Neural progenitor cell (in vitro differentiated cells): ENCODE measurements at regions not wholly inside any gene's neighbourhood (a gene's known extent, or its start where the extent isn't known, plus 50 kb on each side); places are given as distances from the start of the nearest gene placed in this dataset.

Experiments used
- DNase-seq: peaks from one replicate; pipeline ENCODE4 v3.0.0-alpha.2; 2016; ENCODE audit warnings: low spot score
- H2AFZ ChIP-seq: fragments of 200-600 bp; sonication (generic); replicated peaks from 2 replicates; pipeline ENCODE4 v1.6.1; 2016; ENCODE audit warnings: antibody characterized with exemption
- H3F3A ChIP-seq: fragments of 200-600 bp; sonication (generic); 2 replicates; pipeline ENCODE4 v1.6.1; 2016; ENCODE audit warnings: antibody characterized with exemption, low read depth
- H3K27ac ChIP-seq: fragments of 200-600 bp; sonication (generic); 2 replicates; pipeline ENCODE4 v1.5.1; 2016; ENCODE audit warnings: mild to moderate bottlenecking
- H3K27me3 ChIP-seq: fragments of 200-600 bp; sonication (generic); 2 replicates; pipeline ENCODE4 v1.6.1; 2016; ENCODE audit warnings: mild to moderate bottlenecking, moderate library complexity
- H3K36me3 ChIP-seq: fragments of 200-600 bp; sonication (generic); 2 replicates; pipeline ENCODE4 v1.5.1; 2016
- H3K4me1 ChIP-seq: fragments of 200-600 bp; sonication (generic); 2 replicates; pipeline ENCODE4 v1.6.1; 2016; ENCODE audit warnings: mixed run types
- H3K4me2 ChIP-seq: fragments of 200-600 bp; sonication (generic); 2 replicates; pipeline ENCODE4 v1.6.1; 2016
- H3K4me3 ChIP-seq: fragments of 200-600 bp; sonication (generic); 2 replicates; pipeline ENCODE4 v1.5.1; 2016
- H3K79me2 ChIP-seq: fragments of 200-600 bp; sonication (generic); 2 replicates; pipeline ENCODE4 v1.6.1; 2016; ENCODE audit warnings: low read depth
- H3K9ac ChIP-seq: fragments of 200-600 bp; sonication (generic); 2 replicates; pipeline ENCODE4 v1.6.1; 2016
- H3K9me3 ChIP-seq: fragments of 200-600 bp; sonication (generic); 2 replicates; pipeline ENCODE4 v1.5.1; 2016; ENCODE audit warnings: low read depth
- H4K20me1 ChIP-seq: fragments of 200-600 bp; sonication (generic); 2 replicates; pipeline ENCODE4 v1.6.1; 2016; ENCODE audit warnings: low read depth
- H3K27ac Mint-ChIP-seq: 3 replicates; pipeline ENCODE4 v1.8.0; 2021; ENCODE audit warnings: mixed read lengths
- H3K27me3 Mint-ChIP-seq: 2 replicates; pipeline ENCODE4 v1.8.0; 2022; ENCODE audit warnings: low read depth, mild to moderate bottlenecking, inconsistent platforms, moderate library complexity, mixed read lengths; ENCODE audit not compliant: insufficient read depth
- H3K36me3 Mint-ChIP-seq: 3 replicates; pipeline ENCODE4 v1.8.0; 2021; ENCODE audit warnings: mixed read lengths
- H3K4me1 Mint-ChIP-seq: 3 replicates; pipeline ENCODE4 v1.8.0; 2021; ENCODE audit warnings: mixed read lengths
- H3K4me3 Mint-ChIP-seq: 3 replicates; pipeline ENCODE4 v1.8.0; 2021; ENCODE audit warnings: mild to moderate bottlenecking, moderate library complexity, mixed read lengths
- H3K9me3 Mint-ChIP-seq: 3 replicates; pipeline ENCODE4 v1.8.0; 2020; ENCODE audit warnings: mixed read lengths
- CTCF ChIP-seq: fragments of 200-600 bp; sonication (generic); IDR thresholded peaks from 2 replicates; pipeline ENCODE4 v1.5.1; 2017; ENCODE audit warnings: antibody characterized with exemption, mild to moderate bottlenecking
- EZH2 ChIP-seq: fragments of 200-600 bp; sonication (generic); IDR thresholded peaks from 2 replicates; pipeline ENCODE4 v1.6.1; 2017; ENCODE audit warnings: antibody characterized with exemption, mild to moderate bottlenecking, moderate library complexity
- EZH2phosphoT487 ChIP-seq: fragments of 200-600 bp; sonication (generic); IDR thresholded peaks from 2 replicates; pipeline ENCODE4 v1.6.1; 2017; ENCODE audit warnings: antibody characterized with exemption

GRCh38 chr2:198356157-198356556, 551.8 kb downstream of the PLCL1 start:
- Histone ChIP-seq H3K4me3 (no peak overlapping the region), H3K9ac (no peak overlapping the region), H3K9me3 (no peaks in the 10 kb centered on the region), H3K27me3 (no peaks in the 10 kb centered on the region), H3F3A (no peaks in the 10 kb centered on the region), H3K4me1 (no peaks in the 10 kb centered on the region), H3K4me2 (no peak overlapping the region), H3K36me3 (no peaks in the 10 kb centered on the region), H3K27ac (no peak overlapping the region), H4K20me1 (no peaks in the 10 kb centered on the region), H2AFZ (no peak overlapping the region), H3K79me2 (no peaks in the 10 kb centered on the region)
- DNase-seq = no peak
- H3K27me3 Mint-ChIP-seq = no peaks in the 10 kb centered on the region
- no peaks in the 10 kb centered on the region for H3K9me3 Mint-ChIP-seq
- no peak overlapping the region for H3K4me3 Mint-ChIP-seq
- H3K36me3 Mint-ChIP-seq = no peaks in the 10 kb centered on the region
- no peaks in the 10 kb centered on the region for H3K4me1 Mint-ChIP-seq
- TF ChIP-seq CTCF (no peak), EZH2phosphoT487 (no peak), EZH2 (no peak)
- H3K27ac Mint-ChIP-seq = no peak overlapping the region

GRCh38 chr2:198351647-198352046, 547.3 kb downstream of the PLCL1 start:
- Mint-ChIP-seq H3K9me3 (no peaks in the 10 kb centered on the region), H3K27ac (no peak overlapping the region), H3K27me3 (peaks cover 2% of the 10 kb centered on the region), H3K4me3 (no peak overlapping the region), H3K4me1 (no peaks in the 10 kb centered on the region), H3K36me3 (no peaks in the 10 kb centered on the region)
- H3K27me3 ChIP-seq = no peaks in the 10 kb centered on the region
- H3K36me3 ChIP-seq = no peaks in the 10 kb centered on the region
- H3K4me1 ChIP-seq = no peaks in the 10 kb centered on the region
- H3F3A ChIP-seq = no peaks in the 10 kb centered on the region
- no peak overlapping the region for H3K4me2 ChIP-seq
- H2AFZ ChIP-seq = no peak overlapping the region
- no peak overlapping the region for H3K4me3 ChIP-seq
- H3K79me2 ChIP-seq = no peaks in the 10 kb centered on the region
- H3K27ac ChIP-seq = no peak overlapping the region
- TF ChIP-seq CTCF = no peak
- no peak for TF ChIP-seq EZH2phosphoT487
- no peak for TF ChIP-seq EZH2
- no peak for DNase-seq
- no peaks in the 10 kb centered on the region for H3K9me3 ChIP-seq
- no peak overlapping the region for H3K9ac ChIP-seq
- no peaks in the 10 kb centered on the region for H4K20me1 ChIP-seq

GRCh38 chr2:198347946-198348345, 543.6 kb downstream of the PLCL1 start:
- no peak overlapping the region for H3K4me3 ChIP-seq
- H3K27ac Mint-ChIP-seq = no peak overlapping the region
- TF ChIP-seq EZH2 (no peak), CTCF (no peak), EZH2phosphoT487 (no peak)
- no peak for DNase-seq
- H3F3A ChIP-seq = no peaks in the 10 kb centered on the region
- H3K4me3 Mint-ChIP-seq = no peak overlapping the region
- H3K9me3 Mint-ChIP-seq = no peaks in the 10 kb centered on the region
- H3K4me1 Mint-ChIP-seq = no peaks in the 10 kb centered on the region
- H3K9me3 ChIP-seq = no peaks in the 10 kb centered on the region
- H3K27ac ChIP-seq = no peak overlapping the region
- no peaks in the 10 kb centered on the region for H3K36me3 ChIP-seq
- H3K4me1 ChIP-seq = no peaks in the 10 kb centered on the region
- no peaks in the 10 kb centered on the region for H3K27me3 ChIP-seq
- H3K36me3 Mint-ChIP-seq = no peaks in the 10 kb centered on the region
- no peak overlapping the region for H2AFZ ChIP-seq
- peaks cover 4% of the 10 kb centered on the region for H3K27me3 Mint-ChIP-seq
- no peak overlapping the region for H3K4me2 ChIP-seq
- H3K9ac ChIP-seq = no peak overlapping the region
- no peaks in the 10 kb centered on the region for H3K79me2 ChIP-seq
- no peaks in the 10 kb centered on the region for H4K20me1 ChIP-seq

- no peak overlapping the region for H3K4me3 ChIP-seq
- H2AFZ ChIP-seq = no peak overlapping the region
- no peaks in the 10 kb centered on the region for H3K36me3 Mint-ChIP-seq
- no peak overlapping the region for H3K4me3 Mint-ChIP-seq
- no peak for TF ChIP-seq CTCF
- TF ChIP-seq EZH2phosphoT487 = no peak
- TF ChIP-seq EZH2 = no peak
- no peaks in the 10 kb centered on the region for H3K27me3 ChIP-seq
- peaks cover 4% of the 10 kb centered on the region for H3K27me3 Mint-ChIP-seq
- no peak overlapping the region for H3K27ac ChIP-seq
- no peaks in the 10 kb centered on the region for H3K9me3 ChIP-seq
- no peak overlapping the region for H3K9ac ChIP-seq
- H3K4me2 ChIP-seq = no peak overlapping the region
- H3K4me1 Mint-ChIP-seq = no peaks in the 10 kb centered on the region
- H3K27ac Mint-ChIP-seq = no peak overlapping the region
- H4K20me1 ChIP-seq = no peaks in the 10 kb centered on the region
- no peaks in the 10 kb centered on the region for H3K4me1 ChIP-seq
- no peak for DNase-seq
- no peaks in the 10 kb centered on the region for H3K36me3 ChIP-seq
- no peaks in the 10 kb centered on the region for H3K79me2 ChIP-seq
- no peaks in the 10 kb centered on the region for H3F3A ChIP-seq
- no peaks in the 10 kb centered on the region for H3K9me3 Mint-ChIP-seq
Measured at GRCh38 chr2:198347349-198347748, 543.0 kb downstream of the PLCL1 start.
